ENCODE measurements at regions not wholly inside any gene's neighbourhood (a gene's known extent, or its start where the extent isn't known, plus 50 kb on each side); places are given as distances from the start of the nearest gene placed in this dataset.
"Not testable (repeated sequence)": the region's sequence is repeated elsewhere in the genome, so short reads cannot be mapped to it uniquely, and the experiment has no call there.

DNA sequence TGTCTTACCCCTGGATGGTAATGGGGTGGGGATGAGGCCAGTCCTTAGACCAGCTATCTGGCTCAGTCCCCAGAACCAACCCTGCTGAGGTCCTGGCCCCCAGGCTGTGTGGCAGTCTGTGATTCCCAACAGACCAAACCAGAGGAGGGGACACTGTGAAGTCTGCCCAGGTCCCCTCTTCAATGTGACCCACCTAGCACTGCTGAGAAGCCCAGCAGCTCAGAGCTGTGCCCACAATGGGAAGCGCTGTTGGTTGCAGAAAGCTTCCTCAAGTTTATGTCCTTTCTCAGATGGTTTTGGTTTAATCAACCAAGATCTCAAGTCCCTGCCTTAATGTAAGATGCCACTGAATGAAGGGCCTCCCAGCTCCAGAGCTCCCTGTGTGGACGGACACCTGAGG is 114.7 kb upstream of the IGLL5 start:
- no peak for DNase-seq (ENCODE audit: low spot score)
- H3K27me3 ChIP-seq (replicated peaks; ENCODE audit: insufficient read depth, low read depth, low read length, poor library complexity): peaks cover 2% of the 10 kb centered on the region
- H3K9me3 ChIP-seq (ENCODE audit: low read depth, low read length, poor library complexity, severe bottlenecking): no peaks in the 10 kb centered on the region
- no peak overlapping the region for H3K4me3 ChIP-seq (ENCODE audit: low read depth, low read length, poor library complexity, severe bottlenecking)
- no peaks in the 10 kb centered on the region for H3K4me1 ChIP-seq (ENCODE audit: insufficient read depth, low read length, poor library complexity, severe bottlenecking)
- no peaks in the 10 kb centered on the region for H3K36me3 ChIP-seq (ENCODE audit: insufficient read depth, low read length, poor library complexity, severe bottlenecking)
- no peak overlapping the region for H3K27ac ChIP-seq (ENCODE audit: low read depth, low read length, poor library complexity, severe bottlenecking)
- intact Hi-C loops (cut with micrococcal nuclease; ENCODE audit: unreplicated experiment): no loop called here
- CTCF ChIA-PET: no interaction called here
- POLR2A ChIA-PET (ENCODE audit: low non-redundant PET): no interaction called here
- TF ChIP-seq, protein P1, sequence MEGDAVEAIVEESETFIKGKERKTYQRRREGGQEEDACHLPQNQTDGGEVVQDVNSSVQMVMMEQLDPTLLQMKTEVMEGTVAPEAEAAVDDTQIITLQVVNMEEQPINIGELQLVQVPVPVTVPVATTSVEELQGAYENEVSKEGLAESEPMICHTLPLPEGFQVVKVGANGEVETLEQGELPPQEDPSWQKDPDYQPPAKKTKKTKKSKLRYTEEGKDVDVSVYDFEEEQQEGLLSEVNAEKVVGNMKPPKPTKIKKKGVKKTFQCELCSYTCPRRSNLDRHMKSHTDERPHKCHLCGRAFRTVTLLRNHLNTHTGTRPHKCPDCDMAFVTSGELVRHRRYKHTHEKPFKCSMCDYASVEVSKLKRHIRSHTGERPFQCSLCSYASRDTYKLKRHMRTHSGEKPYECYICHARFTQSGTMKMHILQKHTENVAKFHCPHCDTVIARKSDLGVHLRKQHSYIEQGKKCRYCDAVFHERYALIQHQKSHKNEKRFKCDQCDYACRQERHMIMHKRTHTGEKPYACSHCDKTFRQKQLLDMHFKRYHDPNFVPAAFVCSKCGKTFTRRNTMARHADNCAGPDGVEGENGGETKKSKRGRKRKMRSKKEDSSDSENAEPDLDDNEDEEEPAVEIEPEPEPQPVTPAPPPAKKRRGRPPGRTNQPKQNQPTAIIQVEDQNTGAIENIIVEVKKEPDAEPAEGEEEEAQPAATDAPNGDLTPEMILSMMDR (conservative IDR thresholded peaks at IDR 0.05; ENCODE audit: low read depth, low read length): no peak
- BruUV-seq (replicated peaks): no TSS peak

DNA sequence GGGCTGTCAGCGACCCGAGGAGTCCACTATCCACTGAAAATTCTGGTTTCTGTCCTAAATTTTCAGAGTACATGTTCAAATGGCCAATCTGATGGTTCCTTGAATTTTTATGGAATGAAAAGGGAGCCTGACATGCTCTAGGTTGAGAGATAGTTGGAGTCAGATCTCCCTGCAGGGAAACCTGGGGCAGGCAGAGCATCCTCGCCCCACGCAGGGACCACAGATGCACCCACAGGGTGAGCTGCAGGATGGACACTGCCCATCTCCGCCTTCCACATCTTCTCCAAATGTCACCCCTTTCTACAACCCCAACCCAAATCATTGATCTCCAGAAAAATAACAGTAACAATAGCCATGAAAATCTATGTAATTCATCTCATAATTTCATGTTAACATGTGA is 114.2 kb upstream of the IGLL5 start:
- BruUV-seq (replicated peaks): no TSS peak
- no peak overlapping the region for H3K4me3 ChIP-seq (ENCODE audit: low read depth, low read length, poor library complexity, severe bottlenecking)
- no peaks in the 10 kb centered on the region for H3K36me3 ChIP-seq (ENCODE audit: insufficient read depth, low read length, poor library complexity, severe bottlenecking)
- DNase-seq (ENCODE audit: low spot score): no peak
- no peak for TF ChIP-seq EZH2 (IDR thresholded peaks at IDR 0.05; ENCODE audit: borderline replicate concordance, low read depth, low read length, poor library complexity, severe bottlenecking)
- TF ChIP-seq, protein P1 (conservative IDR thresholded peaks at IDR 0.05; ENCODE audit: low read depth, low read length): no peak
- H3K27me3 ChIP-seq (replicated peaks; ENCODE audit: insufficient read depth, low read depth, low read length, poor library complexity): peaks cover 2% of the 10 kb centered on the region
- POLR2A ChIA-PET (ENCODE audit: low non-redundant PET): no interaction called here
- H3K4me1 ChIP-seq (ENCODE audit: insufficient read depth, low read length, poor library complexity, severe bottlenecking): no peaks in the 10 kb centered on the region
- no peaks in the 10 kb centered on the region for H3K9me3 ChIP-seq (ENCODE audit: low read depth, low read length, poor library complexity, severe bottlenecking)
- no peak overlapping the region for H3K27ac ChIP-seq (ENCODE audit: low read depth, low read length, poor library complexity, severe bottlenecking)
- intact Hi-C loops (cut with micrococcal nuclease; ENCODE audit: unreplicated experiment): no loop called here
- CTCF ChIA-PET: no interaction called here

DNA sequence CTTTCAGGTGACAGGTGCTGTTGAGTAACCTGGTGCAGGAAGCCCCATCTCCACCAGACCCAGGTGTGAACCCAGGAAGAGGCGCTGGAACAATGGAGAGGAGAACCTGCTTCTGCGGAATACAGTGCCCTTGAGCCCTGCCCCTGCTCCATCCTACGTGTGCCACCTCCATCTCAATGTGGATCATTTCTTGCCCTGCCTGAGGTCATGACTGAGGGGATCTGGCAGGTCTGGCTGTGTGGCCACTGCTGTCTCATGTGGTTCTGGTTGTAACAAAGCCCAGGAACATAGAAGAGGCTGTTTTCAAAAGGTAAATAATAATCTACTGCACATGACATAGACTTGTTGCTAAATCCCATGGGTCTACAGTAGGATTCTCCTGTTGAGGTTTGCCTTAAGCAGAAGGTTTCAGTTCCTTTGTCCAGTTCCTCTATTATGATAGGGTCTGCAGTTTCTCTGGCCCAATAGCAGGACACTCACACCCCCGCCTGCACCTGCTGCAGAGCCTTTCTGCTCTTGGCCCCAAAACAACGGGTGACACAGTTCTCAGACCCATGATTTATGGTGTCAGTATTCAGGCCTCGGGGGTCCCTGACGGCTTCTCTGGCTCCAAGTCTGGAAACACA is 113.5 kb upstream of the IGLL5 start:
- H3K4me3 ChIP-seq (ENCODE audit: low read depth, low read length, poor library complexity, severe bottlenecking): no peak overlapping the region
- POLR2A ChIA-PET (ENCODE audit: low non-redundant PET): no interaction called here
- CTCF ChIA-PET: no interaction called here
- intact Hi-C loops (cut with micrococcal nuclease; ENCODE audit: unreplicated experiment): no loop called here
- no peaks in the 10 kb centered on the region for H3K4me1 ChIP-seq (ENCODE audit: insufficient read depth, low read length, poor library complexity, severe bottlenecking)
- H3K27ac ChIP-seq (ENCODE audit: low read depth, low read length, poor library complexity, severe bottlenecking): no peak overlapping the region
- BruUV-seq (replicated peaks): no TSS peak
- TF ChIP-seq, protein P1 (conservative IDR thresholded peaks at IDR 0.05; ENCODE audit: low read depth, low read length): no peak
- no peak for TF ChIP-seq EZH2 (IDR thresholded peaks at IDR 0.05; ENCODE audit: borderline replicate concordance, low read depth, low read length, poor library complexity, severe bottlenecking)
- DNase-seq (ENCODE audit: low spot score): no peak
- H3K27me3 ChIP-seq (replicated peaks; ENCODE audit: insufficient read depth, low read depth, low read length, poor library complexity): peaks cover 2% of the 10 kb centered on the region
- no peaks in the 10 kb centered on the region for H3K9me3 ChIP-seq (ENCODE audit: low read depth, low read length, poor library complexity, severe bottlenecking)
- no peaks in the 10 kb centered on the region for H3K36me3 ChIP-seq (ENCODE audit: insufficient read depth, low read length, poor library complexity, severe bottlenecking)

DNA sequence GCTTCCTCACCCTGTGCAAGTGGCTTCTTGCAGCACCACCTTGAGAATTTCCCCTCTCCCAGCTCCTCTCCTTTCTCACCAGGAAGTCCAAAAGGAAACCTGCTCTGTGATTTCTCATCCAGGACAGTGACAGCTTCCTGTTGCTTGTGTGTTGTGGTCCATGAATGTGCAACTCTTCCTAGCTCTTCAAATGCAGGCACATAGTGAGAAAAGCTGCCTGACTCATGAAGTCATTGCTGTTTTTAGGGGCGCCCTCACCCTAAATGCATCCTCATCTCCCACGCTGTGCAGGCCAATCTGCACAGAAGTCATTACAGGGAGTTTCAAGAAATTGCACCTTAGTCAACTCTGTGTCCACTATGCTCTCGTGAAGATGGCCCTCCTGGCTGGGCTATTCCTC is 112.9 kb upstream of the IGLL5 start:
- DNase-seq (ENCODE audit: low spot score); H3K4me3 ChIP-seq (ENCODE audit: low read depth, low read length, poor library complexity, severe bottlenecking); intact Hi-C loops (cut with micrococcal nuclease; ENCODE audit: unreplicated experiment); H3K27me3 ChIP-seq (replicated peaks; ENCODE audit: insufficient read depth, low read depth, low read length, poor library complexity); POLR2A ChIA-PET (ENCODE audit: low non-redundant PET); H3K9me3 ChIP-seq (ENCODE audit: low read depth, low read length, poor library complexity, severe bottlenecking); CTCF ChIA-PET; BruUV-seq (replicated peaks); H3K4me1 ChIP-seq (ENCODE audit: insufficient read depth, low read length, poor library complexity, severe bottlenecking); H3K27ac ChIP-seq (ENCODE audit: low read depth, low read length, poor library complexity, severe bottlenecking); H3K36me3 ChIP-seq (ENCODE audit: insufficient read depth, low read length, poor library complexity, severe bottlenecking): not testable (repeated sequence)

Measured in A673 (cell line).